HS-5 (cell line): ENCODE measurements at regions not wholly inside any gene's neighbourhood (a gene's known extent, or its start where the extent isn't known, plus 50 kb on each side); places are given as distances from the start of the nearest gene placed in this dataset.
"Not testable (repeated sequence)": the region's sequence is repeated elsewhere in the genome, so short reads cannot be mapped to it uniquely, and the experiment has no call there.

ENCODE experiments used
- DNase-seq: peaks from one replicate; pipeline ENCODE4 v3.0.0-alpha.2; 2012; ENCODE audit warnings: low read depth

- DNase-seq: no peak
Measured at GRCh38 chr5:133881576-133882388, 86.6 kb downstream of the C5orf15 start.

- no peak for DNase-seq
Measured at GRCh38 chr5:133878236-133878555, 90.2 kb downstream of the C5orf15 start.

GRCh38 chr5:133877351-133878235 is 90.8 kb downstream of the C5orf15 start:
- no peak for DNase-seq

- DNase-seq: no peak
Measured at GRCh38 chr5:133876266-133876665, 92.2 kb downstream of the C5orf15 start.

- no peak for DNase-seq
Measured at GRCh38 chr5:133875179-133875578, 93.2 kb downstream of the C5orf15 start.

- no peak for DNase-seq
Measured at GRCh38 chr5:133873449-133873848, 95.0 kb downstream of the C5orf15 start.

GRCh38 chr5:133870661-133871060 is 97.8 kb downstream of the C5orf15 start:
- peak; percentile 38 for DNase-seq

GRCh38 chr5:133869519-133870335 is 98.7 kb downstream of the C5orf15 start:
- DNase-seq: no peak

GRCh38 chr5:133868946-133869518 is 99.4 kb downstream of the C5orf15 start:
- no peak for DNase-seq

- DNase-seq: no peak
Measured at GRCh38 chr5:133867851-133868545, 100.4 kb downstream of the C5orf15 start.

GRCh38 chr5:133867341-133867740 is 101.1 kb downstream of the C5orf15 start:
- no peak for DNase-seq

- no peak for DNase-seq
Measured at GRCh38 chr5:133866903-133867245, 101.6 kb downstream of the C5orf15 start.

GRCh38 chr5:133866160-133866902 is 102.1 kb downstream of the C5orf15 start:
- no peak for DNase-seq

GRCh38 chr5:133865113-133865512 is 103.3 kb downstream of the C5orf15 start:
- DNase-seq: no peak

GRCh38 chr5:133864711-133865110 is 103.7 kb downstream of the C5orf15 start:
- no peak for DNase-seq

- DNase-seq: no peak
Measured at GRCh38 chr5:133863857-133864585, 104.4 kb downstream of the C5orf15 start.

GRCh38 chr5:133861161-133861737 is 107.2 kb downstream of the C5orf15 start:
- DNase-seq: no peak

GRCh38 chr5:133859073-133859472 is 109.4 kb downstream of the C5orf15 start:
- no peak for DNase-seq

GRCh38 chr5:133857595-133858313 is 110.7 kb downstream of the C5orf15 start:
- DNase-seq: not testable (repeated sequence)
